ENCODE measurements at regions not wholly inside any gene's neighbourhood (a gene's known extent, or its start where the extent isn't known, plus 50 kb on each side); places are given as distances from the start of the nearest gene placed in this dataset.

DNA sequence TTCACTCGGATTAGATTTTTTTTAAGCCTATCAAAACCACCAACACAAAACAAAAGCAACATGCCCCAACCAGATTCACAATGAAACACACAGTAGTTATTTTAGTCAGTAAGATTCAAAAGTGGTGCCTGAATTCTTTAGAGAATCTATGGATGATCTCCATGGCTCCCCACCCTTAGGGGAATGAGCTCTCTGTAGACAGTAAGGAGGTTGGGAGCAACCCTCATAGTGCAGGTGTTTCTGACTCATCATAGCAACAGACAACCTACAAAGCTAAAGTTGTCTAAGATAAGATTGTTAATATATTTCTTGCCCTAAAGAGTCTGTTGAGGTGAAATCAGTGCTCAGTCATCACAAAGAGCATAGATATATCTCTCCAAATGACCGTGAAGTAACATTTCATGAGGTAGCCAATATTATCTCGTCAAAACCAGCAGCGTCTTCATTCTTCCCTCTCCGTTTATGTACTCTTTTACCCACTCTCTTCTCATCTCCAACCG is 78.3 kb downstream of the ADAMTS1 start:
- TF ChIP-seq, protein P1, sequence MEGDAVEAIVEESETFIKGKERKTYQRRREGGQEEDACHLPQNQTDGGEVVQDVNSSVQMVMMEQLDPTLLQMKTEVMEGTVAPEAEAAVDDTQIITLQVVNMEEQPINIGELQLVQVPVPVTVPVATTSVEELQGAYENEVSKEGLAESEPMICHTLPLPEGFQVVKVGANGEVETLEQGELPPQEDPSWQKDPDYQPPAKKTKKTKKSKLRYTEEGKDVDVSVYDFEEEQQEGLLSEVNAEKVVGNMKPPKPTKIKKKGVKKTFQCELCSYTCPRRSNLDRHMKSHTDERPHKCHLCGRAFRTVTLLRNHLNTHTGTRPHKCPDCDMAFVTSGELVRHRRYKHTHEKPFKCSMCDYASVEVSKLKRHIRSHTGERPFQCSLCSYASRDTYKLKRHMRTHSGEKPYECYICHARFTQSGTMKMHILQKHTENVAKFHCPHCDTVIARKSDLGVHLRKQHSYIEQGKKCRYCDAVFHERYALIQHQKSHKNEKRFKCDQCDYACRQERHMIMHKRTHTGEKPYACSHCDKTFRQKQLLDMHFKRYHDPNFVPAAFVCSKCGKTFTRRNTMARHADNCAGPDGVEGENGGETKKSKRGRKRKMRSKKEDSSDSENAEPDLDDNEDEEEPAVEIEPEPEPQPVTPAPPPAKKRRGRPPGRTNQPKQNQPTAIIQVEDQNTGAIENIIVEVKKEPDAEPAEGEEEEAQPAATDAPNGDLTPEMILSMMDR (IDR thresholded peaks at IDR 0.05): no peak
- TF ChIP-seq POLR2AphosphoS5 (IDR thresholded peaks at IDR 0.05) (no peak), POLR2A (IDR thresholded peaks at IDR 0.05; ENCODE audit: low read depth) (no peak), EP300 (IDR thresholded peaks at IDR 0.05) (no peak)
